Sigmoid colon (tissue), 3 donors: ENCODE measurements at regions not wholly inside any gene's neighbourhood (a gene's known extent, or its start where the extent isn't known, plus 50 kb on each side); places are given as distances from the start of the nearest gene placed in this dataset.

Experiments used
- POLR2A ChIP-seq, 2 donors: fragments of 450-650 bp; IDR thresholded peaks; one replicate each; pipeline ENCODE4 v1.6.1; 2016; ENCODE audit warnings: antibody characterized with exemption in 2 of 2, mild to moderate bottlenecking in 2 of 2, moderate library complexity in 2 of 2
- TF ChIP-seq, protein P1 (sequence below), 4 experiments: fragments of 450-650 bp in 3 of 4; fragments of 200-600 bp in 1 of 4; IDR thresholded peaks; one replicate each; pipeline ENCODE4 v1.5.1; 2016 to 2019; ENCODE audit warnings: antibody characterized with exemption in 4 of 4, mild to moderate bottlenecking in 3 of 4, moderate library complexity in 2 of 4

GRCh38 chr9:115945009-115945431, 208.6 kb upstream of the PAPPA start:
- TF ChIP-seq, protein P1, sequence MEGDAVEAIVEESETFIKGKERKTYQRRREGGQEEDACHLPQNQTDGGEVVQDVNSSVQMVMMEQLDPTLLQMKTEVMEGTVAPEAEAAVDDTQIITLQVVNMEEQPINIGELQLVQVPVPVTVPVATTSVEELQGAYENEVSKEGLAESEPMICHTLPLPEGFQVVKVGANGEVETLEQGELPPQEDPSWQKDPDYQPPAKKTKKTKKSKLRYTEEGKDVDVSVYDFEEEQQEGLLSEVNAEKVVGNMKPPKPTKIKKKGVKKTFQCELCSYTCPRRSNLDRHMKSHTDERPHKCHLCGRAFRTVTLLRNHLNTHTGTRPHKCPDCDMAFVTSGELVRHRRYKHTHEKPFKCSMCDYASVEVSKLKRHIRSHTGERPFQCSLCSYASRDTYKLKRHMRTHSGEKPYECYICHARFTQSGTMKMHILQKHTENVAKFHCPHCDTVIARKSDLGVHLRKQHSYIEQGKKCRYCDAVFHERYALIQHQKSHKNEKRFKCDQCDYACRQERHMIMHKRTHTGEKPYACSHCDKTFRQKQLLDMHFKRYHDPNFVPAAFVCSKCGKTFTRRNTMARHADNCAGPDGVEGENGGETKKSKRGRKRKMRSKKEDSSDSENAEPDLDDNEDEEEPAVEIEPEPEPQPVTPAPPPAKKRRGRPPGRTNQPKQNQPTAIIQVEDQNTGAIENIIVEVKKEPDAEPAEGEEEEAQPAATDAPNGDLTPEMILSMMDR (IDR thresholded peaks at IDR 0.05), result no peak
- no peak for TF ChIP-seq POLR2A (IDR thresholded peaks at IDR 0.05)
